ENCODE measurements at regions not wholly inside any gene's neighbourhood (a gene's known extent, or its start where the extent isn't known, plus 50 kb on each side); places are given as distances from the start of the nearest gene placed in this dataset.

DNA sequence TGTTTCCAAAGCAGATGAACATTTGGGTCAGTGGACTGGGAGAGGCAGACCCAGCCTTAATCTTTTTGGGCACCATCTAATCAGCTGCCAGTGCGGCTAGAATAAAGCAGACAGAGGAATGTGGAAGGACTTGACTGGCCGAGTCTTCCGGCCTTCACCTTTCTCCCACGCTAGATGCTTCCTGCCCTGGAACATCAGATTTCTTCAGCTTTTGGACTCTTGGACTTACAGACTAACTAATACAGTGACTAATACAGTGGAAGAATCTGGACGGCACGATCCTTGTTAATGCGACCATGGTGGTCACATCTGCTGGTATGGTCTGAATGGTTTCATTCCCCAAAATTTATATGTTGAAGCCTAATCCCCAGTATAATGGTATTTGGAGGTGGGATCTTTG lies 122.6 kb upstream of the NXT1 start:
- TF ChIP-seq CTCF (IDR thresholded peaks at IDR 0.05; ENCODE audit: insufficient read depth, low read depth, low read length): no peak
- TF ChIP-seq EZH2 (IDR thresholded peaks at IDR 0.05; ENCODE audit: insufficient read depth, low read length): no peak
